ENCODE measurements at regions not wholly inside any gene's neighbourhood (a gene's known extent, or its start where the extent isn't known, plus 50 kb on each side); places are given as distances from the start of the nearest gene placed in this dataset.

DNA sequence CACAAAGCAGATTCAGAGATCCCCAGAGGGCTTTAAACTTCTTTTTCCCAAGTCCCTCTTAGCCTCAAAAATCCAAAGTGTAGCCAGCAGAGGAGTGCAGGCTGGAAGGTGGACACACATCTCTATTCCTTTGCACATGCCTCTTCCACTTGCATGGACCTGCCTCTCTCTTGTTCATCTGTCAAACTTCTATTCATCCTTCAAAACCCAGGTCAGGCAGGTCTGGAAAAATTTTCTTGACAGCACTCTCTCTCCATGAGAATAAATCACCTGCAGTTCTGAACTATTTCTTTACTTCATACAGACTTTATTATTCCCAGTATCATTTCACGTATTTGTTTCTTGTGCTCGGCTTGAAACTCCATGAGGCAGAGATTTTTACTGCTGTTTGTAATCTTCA is 127.5 kb downstream of the SS18 start:
- Histone ChIP-seq H3K4me3 (no peak overlapping the region), H3K79me2 (ENCODE audit: low read depth) (no peaks in the 10 kb centered on the region), H2AFZ (no peak overlapping the region), H3K27me3 (ENCODE audit: insufficient read depth, low read depth) (no peaks in the 10 kb centered on the region), H3K4me1 (replicated peaks; ENCODE audit: insufficient read depth) (no peaks in the 10 kb centered on the region), H3F3A (ENCODE audit: insufficient read depth, low read depth) (no peaks in the 10 kb centered on the region), H3K9me2 (ENCODE audit: insufficient read depth) (no peaks in the 10 kb centered on the region), H3K9me3 (ENCODE audit: insufficient read depth, low read depth) (no peaks in the 10 kb centered on the region), H3K36me3 (ENCODE audit: low read depth) (no peaks in the 10 kb centered on the region), H3K27ac (no peak overlapping the region), H4K20me1 (ENCODE audit: insufficient read depth) (no peaks in the 10 kb centered on the region), H3K4me2 (no peak overlapping the region)
- no peak for DNase-seq
- intact Hi-C loops (cut with micrococcal nuclease; ENCODE audit: unreplicated experiment) = no loop called here
- POLR2A ChIA-PET (ENCODE audit: unreplicated experiment) = no interaction called here
- CTCF ChIA-PET = no interaction called here
- TF ChIP-seq EZH2 (IDR thresholded peaks at IDR 0.05; ENCODE audit: low read depth) = no peak
- TF ChIP-seq, protein P1, sequence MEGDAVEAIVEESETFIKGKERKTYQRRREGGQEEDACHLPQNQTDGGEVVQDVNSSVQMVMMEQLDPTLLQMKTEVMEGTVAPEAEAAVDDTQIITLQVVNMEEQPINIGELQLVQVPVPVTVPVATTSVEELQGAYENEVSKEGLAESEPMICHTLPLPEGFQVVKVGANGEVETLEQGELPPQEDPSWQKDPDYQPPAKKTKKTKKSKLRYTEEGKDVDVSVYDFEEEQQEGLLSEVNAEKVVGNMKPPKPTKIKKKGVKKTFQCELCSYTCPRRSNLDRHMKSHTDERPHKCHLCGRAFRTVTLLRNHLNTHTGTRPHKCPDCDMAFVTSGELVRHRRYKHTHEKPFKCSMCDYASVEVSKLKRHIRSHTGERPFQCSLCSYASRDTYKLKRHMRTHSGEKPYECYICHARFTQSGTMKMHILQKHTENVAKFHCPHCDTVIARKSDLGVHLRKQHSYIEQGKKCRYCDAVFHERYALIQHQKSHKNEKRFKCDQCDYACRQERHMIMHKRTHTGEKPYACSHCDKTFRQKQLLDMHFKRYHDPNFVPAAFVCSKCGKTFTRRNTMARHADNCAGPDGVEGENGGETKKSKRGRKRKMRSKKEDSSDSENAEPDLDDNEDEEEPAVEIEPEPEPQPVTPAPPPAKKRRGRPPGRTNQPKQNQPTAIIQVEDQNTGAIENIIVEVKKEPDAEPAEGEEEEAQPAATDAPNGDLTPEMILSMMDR (conservative IDR thresholded peaks at IDR 0.05) = no peak
- no TSS peak for BruUV-seq (replicated peaks)

- BruUV-seq (replicated peaks) = no TSS peak
- ChIA-PET POLR2A (ENCODE audit: unreplicated experiment) (no interaction called here), CTCF (no interaction called here)
- Histone ChIP-seq H3K9me2 (ENCODE audit: insufficient read depth) (no peaks in the 10 kb centered on the region), H3K4me1 (replicated peaks; ENCODE audit: insufficient read depth) (no peaks in the 10 kb centered on the region), H2AFZ (no peak overlapping the region), H3F3A (ENCODE audit: insufficient read depth, low read depth) (no peaks in the 10 kb centered on the region), H3K36me3 (ENCODE audit: low read depth) (no peaks in the 10 kb centered on the region), H3K79me2 (ENCODE audit: low read depth) (no peaks in the 10 kb centered on the region), H4K20me1 (ENCODE audit: insufficient read depth) (no peaks in the 10 kb centered on the region), H3K27me3 (ENCODE audit: insufficient read depth, low read depth) (no peaks in the 10 kb centered on the region), H3K9me3 (ENCODE audit: insufficient read depth, low read depth) (no peaks in the 10 kb centered on the region), H3K27ac (no peak overlapping the region), H3K4me3 (no peak overlapping the region), H3K4me2 (no peak overlapping the region)
- DNase-seq = no peak
- intact Hi-C loops (cut with micrococcal nuclease; ENCODE audit: unreplicated experiment) = no loop called here
- TF ChIP-seq EZH2 (IDR thresholded peaks at IDR 0.05; ENCODE audit: low read depth) = no peak
- TF ChIP-seq, protein P1 (conservative IDR thresholded peaks at IDR 0.05) = no peak
Measured at GRCh38 chr18:25962176-25962575, 128.2 kb downstream of the SS18 start.

- no TSS peak for BruUV-seq (replicated peaks)
- CTCF ChIA-PET = no interaction called here
- POLR2A ChIA-PET (ENCODE audit: unreplicated experiment) = no interaction called here
- Histone ChIP-seq H4K20me1 (ENCODE audit: insufficient read depth) (no peaks in the 10 kb centered on the region), H3K79me2 (ENCODE audit: low read depth) (no peaks in the 10 kb centered on the region), H3F3A (ENCODE audit: insufficient read depth, low read depth) (no peaks in the 10 kb centered on the region), H3K27me3 (ENCODE audit: insufficient read depth, low read depth) (no peaks in the 10 kb centered on the region), H3K4me3 (no peak overlapping the region), H3K9me3 (ENCODE audit: insufficient read depth, low read depth) (no peaks in the 10 kb centered on the region), H3K9me2 (ENCODE audit: insufficient read depth) (no peaks in the 10 kb centered on the region), H3K4me1 (replicated peaks; ENCODE audit: insufficient read depth) (no peaks in the 10 kb centered on the region), H3K36me3 (ENCODE audit: low read depth) (no peaks in the 10 kb centered on the region), H3K4me2 (no peak overlapping the region), H2AFZ (no peak overlapping the region), H3K27ac (no peak overlapping the region)
- no peak for TF ChIP-seq EZH2 (IDR thresholded peaks at IDR 0.05; ENCODE audit: low read depth)
- TF ChIP-seq, protein P1 (conservative IDR thresholded peaks at IDR 0.05) = no peak
- intact Hi-C loops (cut with micrococcal nuclease; ENCODE audit: unreplicated experiment) = no loop called here
- no peak for DNase-seq
Measured at GRCh38 chr18:25957017-25957416, 133.4 kb downstream of the SS18 start.

Data from PC-9 (cell line).